Esophagus squamous epithelium (tissue), 4 donors: ENCODE measurements at regions not wholly inside any gene's neighbourhood (a gene's known extent, or its start where the extent isn't known, plus 50 kb on each side); places are given as distances from the start of the nearest gene placed in this dataset.

Source experiments
- POLR2A ChIP-seq, 4 donors: fragments of 450-650 bp; IDR thresholded peaks; one replicate each; pipeline ENCODE4 v1.6.1; 2017; ENCODE audit warnings: antibody characterized with exemption in 4 of 4, mild to moderate bottlenecking in 4 of 4, moderate library complexity in 3 of 4
- TF ChIP-seq, protein P1 (sequence below), 6 experiments: fragments of 450-650 bp in 4 of 6; fragments of 200-600 bp in 2 of 6; sonication (generic) in 2 of 6; IDR thresholded peaks; one replicate each; pipeline ENCODE4 v1.5.1; 2016 to 2019; ENCODE audit warnings: antibody characterized with exemption in 6 of 6, mild to moderate bottlenecking in 4 of 6, moderate library complexity in 4 of 6

DNA sequence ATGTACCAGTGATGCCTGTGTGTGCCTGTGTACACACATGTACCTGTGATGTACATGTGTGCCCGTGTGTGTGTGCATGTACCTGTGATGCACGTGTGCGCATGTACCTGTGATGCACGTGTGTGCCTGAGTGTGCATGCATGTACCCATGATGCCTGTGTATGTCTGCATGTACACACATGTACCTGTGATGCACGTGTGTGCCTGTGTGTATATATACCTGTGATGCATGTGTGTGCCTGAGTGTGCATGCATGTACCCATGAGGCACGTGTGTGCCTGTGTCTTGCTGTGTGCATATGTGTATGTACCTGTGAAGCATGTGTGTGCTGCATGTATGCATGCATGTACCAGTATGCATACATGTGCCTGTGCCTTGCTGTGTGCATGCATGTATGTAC lies 419.0 kb downstream of the IRX2 start:
- TF ChIP-seq, protein P1, sequence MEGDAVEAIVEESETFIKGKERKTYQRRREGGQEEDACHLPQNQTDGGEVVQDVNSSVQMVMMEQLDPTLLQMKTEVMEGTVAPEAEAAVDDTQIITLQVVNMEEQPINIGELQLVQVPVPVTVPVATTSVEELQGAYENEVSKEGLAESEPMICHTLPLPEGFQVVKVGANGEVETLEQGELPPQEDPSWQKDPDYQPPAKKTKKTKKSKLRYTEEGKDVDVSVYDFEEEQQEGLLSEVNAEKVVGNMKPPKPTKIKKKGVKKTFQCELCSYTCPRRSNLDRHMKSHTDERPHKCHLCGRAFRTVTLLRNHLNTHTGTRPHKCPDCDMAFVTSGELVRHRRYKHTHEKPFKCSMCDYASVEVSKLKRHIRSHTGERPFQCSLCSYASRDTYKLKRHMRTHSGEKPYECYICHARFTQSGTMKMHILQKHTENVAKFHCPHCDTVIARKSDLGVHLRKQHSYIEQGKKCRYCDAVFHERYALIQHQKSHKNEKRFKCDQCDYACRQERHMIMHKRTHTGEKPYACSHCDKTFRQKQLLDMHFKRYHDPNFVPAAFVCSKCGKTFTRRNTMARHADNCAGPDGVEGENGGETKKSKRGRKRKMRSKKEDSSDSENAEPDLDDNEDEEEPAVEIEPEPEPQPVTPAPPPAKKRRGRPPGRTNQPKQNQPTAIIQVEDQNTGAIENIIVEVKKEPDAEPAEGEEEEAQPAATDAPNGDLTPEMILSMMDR (IDR thresholded peaks at IDR 0.05): no peak
- no peak for TF ChIP-seq POLR2A (IDR thresholded peaks at IDR 0.05)
